ENCODE measurements at regions not wholly inside any gene's neighbourhood (a gene's known extent, or its start where the extent isn't known, plus 50 kb on each side); places are given as distances from the start of the nearest gene placed in this dataset.

GRCh38 chr2:8120506-8120860 is 561.4 kb upstream of the ID2 start:
- TF ChIP-seq TEAD4 (IDR thresholded peaks at IDR 0.05) (no peak), USF1 (IDR thresholded peaks at IDR 0.05) (no peak), REST (IDR thresholded peaks at IDR 0.05; ENCODE audit: low read depth) (no peak), CREB1 (IDR thresholded peaks at IDR 0.05; ENCODE audit: low read depth) (no peak), TAF1 (IDR thresholded peaks at IDR 0.05; ENCODE audit: low read depth) (no peak), EP300 (IDR thresholded peaks at IDR 0.05; ENCODE audit: borderline replicate concordance) (no peak), NFIC (IDR thresholded peaks at IDR 0.05) (no peak)

- TF ChIP-seq RAD21 (IDR thresholded peaks at IDR 0.05; ENCODE audit: low read depth) (no peak), ZBTB7A (IDR thresholded peaks at IDR 0.05; ENCODE audit: low read depth) (no peak), FOXM1 (IDR thresholded peaks at IDR 0.05; ENCODE audit: borderline replicate concordance, low read depth) (no peak), EP300 (IDR thresholded peaks at IDR 0.05; ENCODE audit: borderline replicate concordance) (no peak), TEAD4 (IDR thresholded peaks at IDR 0.05) (no peak), NFIC (IDR thresholded peaks at IDR 0.05) (no peak), USF1 (IDR thresholded peaks at IDR 0.05) (no peak), TCF12 (IDR thresholded peaks at IDR 0.05; ENCODE audit: low read depth) (no peak), REST (IDR thresholded peaks at IDR 0.05; ENCODE audit: low read depth) (no peak), MAX (IDR thresholded peaks at IDR 0.05) (no peak), TAF1 (IDR thresholded peaks at IDR 0.05; ENCODE audit: low read depth) (no peak), YY1 (IDR thresholded peaks at IDR 0.05; ENCODE audit: low read depth) (no peak), EGR1 (IDR thresholded peaks at IDR 0.05) (no peak)
Observed at GRCh38 chr2:8121022-8121825, 560.6 kb upstream of the ID2 start.

- TF ChIP-seq REST (IDR thresholded peaks at IDR 0.05; ENCODE audit: low read depth) (no peak), CREB1 (IDR thresholded peaks at IDR 0.05; ENCODE audit: low read depth) (no peak), FOXM1 (IDR thresholded peaks at IDR 0.05; ENCODE audit: borderline replicate concordance, low read depth) (no peak), RAD21 (IDR thresholded peaks at IDR 0.05; ENCODE audit: low read depth) (no peak), MAX (IDR thresholded peaks at IDR 0.05) (no peak), USF1 (IDR thresholded peaks at IDR 0.05) (no peak), TEAD4 (IDR thresholded peaks at IDR 0.05) (no peak), EGR1 (IDR thresholded peaks at IDR 0.05) (no peak), TAF1 (IDR thresholded peaks at IDR 0.05; ENCODE audit: low read depth) (no peak), NFIC (IDR thresholded peaks at IDR 0.05) (no peak), TCF12 (IDR thresholded peaks at IDR 0.05; ENCODE audit: low read depth) (no peak), ZBTB7A (IDR thresholded peaks at IDR 0.05; ENCODE audit: low read depth) (no peak), YY1 (IDR thresholded peaks at IDR 0.05; ENCODE audit: low read depth) (no peak), EP300 (IDR thresholded peaks at IDR 0.05; ENCODE audit: borderline replicate concordance) (no peak)
Observed at GRCh38 chr2:8121826-8122513, 559.9 kb upstream of the ID2 start.
